ENCODE measurements at regions not wholly inside any gene's neighbourhood (a gene's known extent, or its start where the extent isn't known, plus 50 kb on each side); places are given as distances from the start of the nearest gene placed in this dataset.

- DNase-seq (ENCODE audit: insufficient read length, low spot score), result no peak
- no peak for TF ChIP-seq CTCF (IDR thresholded peaks at IDR 0.05; ENCODE audit: insufficient read depth, missing control alignments)
- FAIRE-seq, result no peak
These were observed 407.4 kb upstream of the TLE4 start for GRCh38 chr9:79164406-79164805.

GRCh38 chr9:79165020-79165780, 406.6 kb upstream of the TLE4 start:
- TF ChIP-seq CTCF (IDR thresholded peaks at IDR 0.05; ENCODE audit: insufficient read depth, missing control alignments), result no peak
- FAIRE-seq, result no peak
- no peak for DNase-seq (ENCODE audit: insufficient read length, low spot score)

GRCh38 chr9:79166005-79166404, 405.8 kb upstream of the TLE4 start:
- TF ChIP-seq CTCF (IDR thresholded peaks at IDR 0.05; ENCODE audit: insufficient read depth, missing control alignments), result no peak
- DNase-seq (ENCODE audit: insufficient read length, low spot score), result no peak
- FAIRE-seq, result no peak

- FAIRE-seq, result no peak
These were observed 401.1 kb upstream of the TLE4 start for GRCh38 chr9:79170643-79171042.

GRCh38 chr9:79173932-79174331, 397.8 kb upstream of the TLE4 start:
- TF ChIP-seq CTCF (IDR thresholded peaks at IDR 0.05; ENCODE audit: insufficient read depth, missing control alignments), result no peak
- DNase-seq (ENCODE audit: insufficient read length, low spot score) (no peak), FAIRE-seq (no peak)

More at GRCh38 chr9:79170643-79171042, 401.1 kb upstream of the TLE4 start:
- DNase-seq (ENCODE audit: insufficient read length, low spot score), result no peak
- no peak for TF ChIP-seq CTCF (IDR thresholded peaks at IDR 0.05; ENCODE audit: insufficient read depth, missing control alignments)

DNA sequence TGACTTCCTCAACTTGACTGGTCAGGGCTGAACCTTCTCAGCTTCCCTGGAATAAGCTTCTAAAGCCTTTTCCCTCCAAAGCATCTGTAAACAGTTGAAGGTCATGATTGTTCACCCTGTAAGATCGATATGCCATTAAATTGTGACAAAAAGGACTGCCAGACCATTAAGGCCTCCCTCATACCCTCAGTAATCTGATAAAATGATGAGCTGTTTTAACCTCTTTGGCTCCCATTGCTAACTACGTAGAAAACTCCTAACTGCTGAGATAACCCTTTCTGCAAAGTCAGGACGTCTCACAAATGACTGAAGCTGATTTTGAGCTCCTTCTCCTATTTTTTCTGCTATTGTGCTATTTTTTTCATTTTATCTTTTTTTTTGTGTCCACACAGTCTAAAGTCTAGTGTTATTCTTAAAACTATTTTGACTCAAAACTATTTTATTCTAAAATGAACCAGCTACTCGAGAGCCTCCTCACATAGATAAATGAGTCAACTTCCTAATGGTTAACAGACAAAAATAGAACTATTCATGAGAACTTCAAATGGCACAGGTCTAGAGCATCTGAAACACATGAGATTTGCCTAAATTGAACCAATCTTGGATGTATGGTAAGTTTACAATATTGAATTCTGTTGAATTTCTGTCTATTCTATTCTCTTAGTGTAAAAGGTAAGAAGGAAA, 395.6 kb upstream of the TLE4 start:
- FAIRE-seq (no peak), DNase-seq (ENCODE audit: insufficient read length, low spot score) (no peak)
- TF ChIP-seq CTCF (IDR thresholded peaks at IDR 0.05; ENCODE audit: insufficient read depth, missing control alignments), result no peak

DNA sequence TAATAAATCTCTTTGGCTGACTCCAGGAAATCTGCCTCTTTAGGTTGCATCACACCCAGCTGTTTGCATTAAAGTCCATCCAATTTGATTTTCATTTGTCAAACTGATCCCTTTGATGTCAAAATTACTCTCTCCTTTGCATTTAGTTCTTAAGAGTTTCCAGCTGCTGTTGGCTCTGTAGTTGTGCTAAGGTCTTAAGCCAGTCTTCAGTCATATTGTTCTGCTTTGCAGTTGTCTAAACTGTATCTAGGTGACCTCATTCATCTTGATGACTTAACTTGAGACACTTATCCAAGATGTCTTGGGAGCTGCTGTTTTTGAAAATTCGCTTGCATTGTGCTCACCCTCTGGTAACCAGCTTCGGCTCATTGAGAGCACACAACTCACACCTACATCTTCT, 386.9 kb upstream of the TLE4 start:
- no peak for TF ChIP-seq CTCF (IDR thresholded peaks at IDR 0.05; ENCODE audit: insufficient read depth, missing control alignments)
- FAIRE-seq (no peak), DNase-seq (ENCODE audit: insufficient read length, low spot score) (no peak)

Measured in D721Med (cell line).